GM21786 (cell line): ENCODE measurements at regions not wholly inside any gene's neighbourhood (a gene's known extent, or its start where the extent isn't known, plus 50 kb on each side); places are given as distances from the start of the nearest gene placed in this dataset.

Experiments used
- ATAC-seq: cut with Tn5 transposase; IDR thresholded peaks from one replicate; pipeline ENCODE4 v1.9.1; 2021; ENCODE audit not compliant: unreplicated experiment

DNA sequence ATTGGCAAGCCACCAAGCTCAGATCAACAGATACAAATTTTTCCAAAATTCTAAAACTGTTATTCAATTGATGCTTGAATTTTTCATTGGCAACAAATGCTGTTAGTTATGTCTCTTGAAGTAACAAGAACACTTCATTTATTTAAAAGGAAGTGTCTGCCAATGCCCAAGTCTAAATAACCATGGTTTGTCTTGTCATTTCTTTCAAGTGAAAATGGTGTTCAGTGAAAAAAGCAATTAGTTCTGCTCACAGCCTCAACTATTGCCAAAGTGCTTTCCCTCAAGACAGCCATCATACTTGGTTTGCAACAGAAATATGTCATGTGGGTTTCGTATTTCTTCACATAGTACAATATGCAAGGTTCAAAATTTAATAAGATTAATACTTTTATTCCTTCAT is 312.6 kb upstream of the LMCD1 start:
- ATAC-seq, result no peak

DNA sequence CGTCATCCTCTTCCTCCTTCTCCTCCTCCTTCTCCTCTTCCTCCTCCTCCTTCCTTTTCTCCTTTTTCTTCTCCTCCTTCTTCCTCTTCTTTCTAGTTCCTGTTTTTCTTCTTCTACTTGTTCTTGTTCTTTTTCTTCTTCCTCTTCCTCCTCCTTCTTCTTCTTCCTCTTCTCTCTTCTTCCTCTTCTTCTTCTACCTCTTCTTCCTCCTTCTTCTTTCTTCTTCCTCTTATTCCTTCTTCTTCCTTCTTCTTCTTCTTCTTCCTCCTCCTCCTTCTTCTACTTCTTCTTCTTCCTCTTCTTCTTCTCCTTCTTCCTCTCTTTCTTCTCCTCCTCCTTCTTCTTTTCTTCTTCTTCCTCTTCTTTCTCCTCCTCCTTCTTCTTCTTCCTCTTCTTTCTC is 310.2 kb upstream of the LMCD1 start:
- no peak for ATAC-seq

DNA sequence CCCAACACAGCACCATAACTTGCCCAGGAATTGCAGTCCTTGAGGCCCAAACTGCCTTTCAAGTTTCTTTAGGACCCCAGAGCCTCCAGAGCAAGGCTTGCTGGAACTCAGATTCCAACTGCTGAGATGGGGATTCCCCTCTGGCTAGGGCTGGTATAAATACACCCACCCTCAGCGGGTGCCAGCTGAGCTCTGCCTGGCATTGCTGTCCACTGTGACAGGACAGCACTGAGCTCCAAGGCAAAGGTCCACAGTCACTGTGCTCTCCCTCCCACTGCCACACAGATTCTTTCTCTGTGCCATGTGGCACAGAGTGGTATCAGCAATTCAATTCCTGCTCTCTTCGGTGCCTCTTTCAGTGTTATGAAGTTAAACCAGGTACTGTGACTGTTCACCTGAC is 304.2 kb upstream of the LMCD1 start:
- no peak for ATAC-seq

DNA sequence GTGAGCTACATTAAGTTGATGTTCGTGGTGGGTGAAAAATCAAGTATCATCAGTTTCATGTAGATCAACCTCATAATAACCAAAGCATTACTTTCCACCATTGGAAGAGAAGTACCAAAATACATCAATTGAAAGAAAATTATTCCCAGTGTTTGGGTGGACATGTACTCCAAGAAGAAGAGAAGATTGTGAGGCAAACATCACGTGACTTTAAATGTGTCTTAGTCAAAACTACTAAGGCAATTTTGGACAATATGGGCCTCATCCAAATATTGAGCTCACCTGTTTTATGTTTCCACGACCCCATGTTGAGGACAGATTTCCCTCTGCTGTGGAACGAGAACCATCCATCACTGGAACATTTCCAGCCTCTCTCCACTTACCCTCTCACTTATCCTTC is 303.0 kb upstream of the LMCD1 start:
- no peak for ATAC-seq

DNA sequence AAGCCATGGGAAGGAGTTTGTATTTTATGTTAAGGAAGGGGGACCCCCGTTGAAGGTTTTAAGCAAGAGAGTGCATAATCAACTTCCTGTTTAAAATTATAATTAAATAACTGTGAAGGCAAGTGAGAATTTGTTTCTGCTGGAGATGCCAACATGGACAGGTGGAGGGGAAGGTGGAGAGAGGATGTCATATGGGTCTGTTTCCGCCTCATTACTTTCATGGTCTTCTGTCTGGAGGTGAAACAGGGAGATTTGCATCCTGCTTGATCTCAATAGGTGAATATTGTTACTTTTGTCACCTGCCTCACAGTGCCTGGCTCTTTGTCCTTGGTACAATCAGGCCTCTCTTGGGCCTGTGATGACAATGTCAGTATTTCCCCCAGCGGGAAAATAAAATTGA is 300.6 kb upstream of the LMCD1 start:
- no peak for ATAC-seq

DNA sequence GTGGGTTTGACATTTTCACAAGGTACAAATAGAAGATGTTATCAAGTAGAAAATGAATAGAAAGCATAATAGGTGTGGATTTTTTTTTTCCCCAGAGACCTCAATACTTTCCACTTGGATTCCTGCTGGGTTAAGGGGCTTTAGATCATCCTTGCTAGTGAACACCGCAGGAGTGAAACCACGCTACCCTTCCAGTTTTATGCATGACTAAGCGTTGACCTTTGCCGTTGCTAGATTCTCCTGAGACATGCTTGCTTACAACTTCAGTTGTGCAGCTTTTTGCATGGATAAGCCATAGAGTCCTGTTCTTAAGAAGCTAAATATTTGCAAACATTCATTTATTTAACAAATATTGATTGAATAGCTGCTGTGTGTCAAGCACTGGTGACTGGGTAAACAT is 299.7 kb upstream of the LMCD1 start:
- ATAC-seq, result no peak

DNA sequence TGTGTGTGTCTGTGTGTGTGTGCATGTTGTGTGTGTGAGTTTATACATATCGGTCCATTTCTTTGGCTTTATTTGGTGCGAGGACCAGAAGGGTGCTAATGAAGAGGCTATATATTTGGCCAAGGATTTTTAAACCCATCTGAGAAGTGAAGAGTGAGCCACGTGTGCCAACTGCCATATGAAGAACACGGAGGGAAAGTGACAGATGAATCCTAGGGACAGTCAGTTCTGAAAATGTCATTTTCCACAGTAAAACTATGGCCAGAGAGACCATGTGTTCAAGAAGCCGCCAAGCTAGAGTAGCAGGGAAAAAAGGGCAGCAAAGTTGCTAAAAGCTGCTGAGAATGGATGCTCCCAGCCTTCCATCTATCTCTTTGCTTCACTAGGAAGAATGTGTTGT is 297.3 kb upstream of the LMCD1 start:
- no peak for ATAC-seq

DNA sequence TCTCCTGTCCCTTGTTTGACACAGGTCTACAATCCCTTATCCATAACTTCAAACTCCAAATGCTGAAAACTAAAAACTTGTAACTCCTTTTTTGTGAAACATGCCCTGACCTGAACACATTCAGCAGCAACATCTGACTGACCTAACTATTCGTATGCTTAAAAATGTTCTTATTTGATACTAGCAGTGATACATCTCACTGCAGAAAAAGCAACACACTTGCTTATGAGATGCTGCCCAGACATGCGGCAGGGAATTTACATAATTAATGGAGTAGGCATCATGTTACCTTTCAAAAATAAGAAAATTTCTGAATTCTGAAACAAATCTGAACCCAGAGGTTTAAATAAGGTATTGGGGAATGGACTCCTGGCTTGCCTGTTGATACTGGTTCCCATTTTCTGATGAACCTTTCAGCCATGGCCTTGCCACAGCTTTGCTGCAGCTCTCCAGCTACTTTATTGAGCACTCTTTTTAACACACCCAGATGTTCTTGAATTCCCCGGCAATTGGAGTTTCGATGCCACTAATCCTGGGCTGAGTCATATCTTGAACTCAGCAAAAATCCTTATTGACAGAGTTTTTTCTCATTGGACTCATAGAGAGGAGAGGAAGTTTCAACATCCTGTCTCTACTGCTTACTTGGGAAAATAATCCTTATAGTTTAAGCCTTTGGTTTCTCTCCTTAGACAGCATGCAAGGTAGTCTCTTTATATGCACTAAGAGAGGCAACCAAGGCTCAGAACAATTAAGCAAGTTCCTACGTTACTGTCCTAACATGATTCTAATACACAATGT is 296.6 kb upstream of the LMCD1 start:
- ATAC-seq, result no peak

DNA sequence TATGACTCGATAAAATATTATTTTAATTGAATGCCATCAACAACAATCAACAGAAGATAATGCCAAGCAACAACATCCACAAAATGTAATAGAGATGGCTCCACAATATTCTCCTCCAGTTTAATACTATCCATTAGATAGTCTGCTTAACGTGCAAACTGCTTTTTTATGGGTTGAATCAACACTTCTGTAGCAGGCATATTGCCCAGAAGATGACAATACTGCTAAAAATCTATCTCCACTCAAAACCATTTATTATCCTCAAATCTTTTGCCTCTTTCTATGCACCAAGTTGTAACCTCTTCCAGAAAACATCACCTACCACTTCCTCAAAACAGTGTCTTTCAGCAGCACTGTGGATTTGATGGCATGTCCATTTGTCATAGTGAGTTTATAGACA is 295.7 kb upstream of the LMCD1 start:
- ATAC-seq, result no peak

DNA sequence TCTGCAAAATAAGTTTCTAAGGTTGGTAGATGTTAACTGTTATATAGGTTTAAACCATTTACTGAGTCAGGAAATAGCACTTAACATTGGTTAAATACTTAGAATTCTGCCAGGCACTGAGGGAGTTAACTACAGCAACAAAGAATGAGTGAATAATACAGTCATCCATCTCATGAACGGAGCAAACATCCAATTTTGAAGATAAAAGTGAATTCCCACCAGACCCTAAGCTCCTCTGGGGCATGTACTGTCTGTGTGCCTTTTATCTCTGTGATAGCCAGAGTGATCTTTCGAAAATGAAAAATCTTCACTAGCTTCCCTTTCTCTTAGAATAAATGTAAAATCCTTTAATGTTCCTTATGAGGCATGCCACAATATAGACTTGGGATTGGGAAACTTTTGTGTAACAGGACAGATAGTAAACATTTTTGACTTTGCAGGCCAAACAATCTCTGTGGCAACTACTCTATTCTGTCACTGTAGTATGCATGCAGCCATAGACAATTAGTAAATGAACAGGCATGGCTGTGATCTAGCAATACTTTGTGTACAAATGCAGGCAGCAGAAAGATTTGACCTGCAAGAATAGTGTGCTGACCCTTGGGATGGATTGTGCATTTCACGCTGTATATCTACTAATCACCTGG is 294.5 kb upstream of the LMCD1 start:
- no peak for ATAC-seq

DNA sequence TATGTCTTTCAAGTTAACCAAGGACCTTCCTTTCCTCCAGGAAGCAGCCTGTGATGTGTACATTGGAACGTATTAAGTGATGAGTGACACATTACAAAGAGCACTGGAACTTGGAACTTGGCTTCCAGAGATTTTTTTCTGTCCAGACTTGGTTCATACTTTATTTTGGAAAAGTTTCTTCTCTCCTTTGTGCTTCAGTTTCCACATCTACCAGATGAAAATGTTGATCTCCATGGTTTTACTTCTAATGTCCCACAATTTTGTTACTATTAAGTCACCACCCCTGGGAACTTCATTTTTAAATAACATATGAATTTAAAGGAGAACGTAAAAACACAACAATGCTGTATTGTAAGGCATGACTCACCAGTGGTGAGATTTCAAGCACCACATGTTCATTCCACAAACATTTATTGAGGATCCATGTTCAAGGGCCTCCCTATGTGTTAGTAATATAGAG is 290.7 kb upstream of the LMCD1 start:
- ATAC-seq, result no peak

DNA sequence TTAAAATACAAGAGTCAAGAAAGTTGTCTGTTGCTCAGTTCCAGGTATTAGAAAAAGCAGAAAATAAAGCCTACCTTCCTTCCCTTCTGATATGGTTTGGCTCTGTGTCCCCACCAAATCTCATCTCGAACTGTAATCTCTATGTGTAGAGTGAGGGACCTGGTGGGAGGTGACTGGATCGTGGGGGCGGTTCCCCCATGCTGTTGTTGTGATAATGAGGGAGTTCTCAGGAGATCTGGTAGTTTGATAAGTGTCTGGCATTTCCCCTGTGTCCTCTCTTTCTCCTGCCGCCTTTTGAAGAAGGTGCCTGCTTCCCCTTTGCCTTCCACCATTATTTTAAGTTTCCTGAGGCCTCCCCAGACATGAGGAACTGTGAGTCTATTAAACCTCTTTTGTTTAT is 288.8 kb upstream of the LMCD1 start:
- no peak for ATAC-seq

DNA sequence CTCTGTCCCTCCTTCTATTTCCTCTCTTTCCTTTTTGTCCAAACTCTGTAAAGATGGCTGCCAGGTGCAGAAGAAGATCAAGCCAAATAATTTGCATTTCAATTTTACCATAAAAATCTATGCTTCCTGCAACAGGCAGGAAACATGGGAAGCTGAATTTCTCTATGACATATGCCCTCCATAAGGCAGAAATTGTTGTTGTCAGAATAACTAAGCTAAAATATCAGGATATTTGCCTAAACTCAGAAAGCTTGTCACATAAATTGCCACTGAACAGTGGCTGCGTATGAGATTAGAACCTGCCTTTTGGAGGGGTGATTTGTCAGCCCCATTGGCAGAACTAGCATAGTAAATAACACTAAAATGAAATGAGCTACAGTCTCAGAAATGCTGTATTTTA is 288.3 kb upstream of the LMCD1 start:
- no peak for ATAC-seq

DNA sequence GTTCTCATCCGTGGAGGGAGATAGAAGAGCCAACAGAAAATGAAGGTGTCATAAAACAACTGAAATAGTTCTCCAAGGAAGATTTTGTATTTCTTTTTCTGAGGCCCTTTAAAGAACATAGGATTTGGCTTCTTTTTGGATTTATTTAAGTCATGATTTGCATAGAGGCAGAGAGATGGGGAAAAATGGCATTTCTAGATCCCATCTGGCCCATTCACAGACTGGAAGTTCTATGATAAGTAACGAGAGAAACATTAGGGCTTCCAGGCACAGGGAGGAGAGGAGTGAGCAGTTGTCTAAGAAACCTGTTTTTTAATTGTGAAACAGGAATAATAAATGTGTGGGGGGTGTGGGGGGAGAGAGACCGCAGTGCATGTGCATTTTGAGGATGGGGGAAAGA is 285.8 kb upstream of the LMCD1 start:
- no peak for ATAC-seq

DNA sequence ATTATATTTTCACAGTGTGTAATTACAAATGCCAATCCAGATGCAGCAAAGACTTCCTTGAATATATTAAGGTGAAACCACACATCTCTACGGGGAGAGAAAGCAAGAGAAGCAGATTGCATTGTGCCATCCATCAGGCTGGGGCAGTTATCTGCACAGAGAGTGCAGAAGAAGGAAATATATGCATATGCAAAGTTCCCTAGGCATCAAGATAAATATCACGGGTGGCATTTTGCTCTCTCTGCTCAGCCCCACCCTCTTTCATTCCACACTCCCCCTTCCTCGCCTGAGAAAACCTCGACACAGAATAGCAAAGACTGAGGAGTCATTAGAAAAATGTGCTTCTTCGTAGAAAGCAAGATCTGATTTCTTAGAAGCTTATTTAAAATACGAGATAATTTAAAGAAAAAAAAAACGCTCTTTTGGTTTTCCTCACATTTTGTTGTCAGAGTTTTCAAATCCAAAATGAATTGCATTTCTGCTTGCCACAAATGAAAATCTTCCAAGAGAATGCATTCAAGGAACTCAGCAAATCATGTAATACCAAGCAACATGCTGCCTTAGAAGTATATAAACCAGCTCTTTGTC is 283.2 kb upstream of the LMCD1 start:
- no peak for ATAC-seq

DNA sequence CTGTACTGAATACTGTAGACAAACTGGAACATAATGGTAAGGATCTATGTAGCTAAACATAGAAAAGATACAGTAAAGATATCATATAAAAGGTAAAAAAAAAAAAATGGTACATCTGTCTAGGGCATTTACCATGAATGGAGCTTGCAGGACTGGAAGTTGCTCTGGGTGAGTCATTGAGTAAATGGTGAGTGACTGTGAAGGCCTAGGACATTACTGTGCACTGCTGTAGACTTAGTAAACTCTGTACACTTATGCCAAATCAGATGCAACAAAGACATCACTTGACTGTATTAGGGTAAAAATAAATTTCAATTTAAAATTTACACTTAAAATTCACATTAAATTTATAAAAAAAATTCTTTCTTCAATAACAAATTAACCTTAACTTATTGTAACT is 281.3 kb upstream of the LMCD1 start:
- no peak for ATAC-seq

DNA sequence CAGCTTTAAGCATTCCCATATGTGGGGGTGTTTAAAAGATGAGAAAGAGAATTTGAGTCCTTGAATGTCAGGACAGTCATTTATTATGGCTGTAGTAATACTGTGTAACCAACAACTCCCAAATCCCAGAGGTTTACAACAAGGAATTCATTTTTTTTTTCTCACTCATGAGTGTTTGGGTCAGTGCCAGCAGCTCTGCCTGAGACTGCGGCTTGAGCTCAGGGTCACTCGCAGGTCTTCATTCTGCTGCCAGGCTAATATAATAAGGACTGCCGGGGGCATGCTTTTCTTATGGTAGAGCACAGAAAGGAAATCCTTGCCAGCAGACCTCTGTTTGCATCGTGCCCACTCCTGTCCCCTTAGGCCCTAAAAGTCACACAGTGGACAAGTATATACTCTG is 277.9 kb upstream of the LMCD1 start:
- no peak for ATAC-seq

DNA sequence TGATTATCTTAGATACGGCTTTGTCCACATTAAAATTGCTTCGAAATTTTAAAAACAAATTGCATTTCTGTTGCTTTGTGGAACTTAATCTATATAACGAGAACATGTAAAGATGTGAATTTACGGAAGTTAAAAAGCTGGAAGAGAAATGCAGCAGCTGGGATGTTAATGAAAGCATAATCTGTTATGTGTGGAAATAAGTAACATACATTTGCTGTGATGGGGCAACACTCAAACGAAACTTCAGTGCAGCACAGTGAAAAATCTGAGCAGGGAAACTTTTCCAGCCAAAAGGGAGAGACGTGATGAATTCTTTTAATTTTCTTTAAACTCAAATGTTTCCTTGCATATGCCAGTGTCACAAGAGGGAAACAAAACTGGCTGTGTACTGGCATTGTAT is 276.7 kb upstream of the LMCD1 start:
- ATAC-seq, result no peak

DNA sequence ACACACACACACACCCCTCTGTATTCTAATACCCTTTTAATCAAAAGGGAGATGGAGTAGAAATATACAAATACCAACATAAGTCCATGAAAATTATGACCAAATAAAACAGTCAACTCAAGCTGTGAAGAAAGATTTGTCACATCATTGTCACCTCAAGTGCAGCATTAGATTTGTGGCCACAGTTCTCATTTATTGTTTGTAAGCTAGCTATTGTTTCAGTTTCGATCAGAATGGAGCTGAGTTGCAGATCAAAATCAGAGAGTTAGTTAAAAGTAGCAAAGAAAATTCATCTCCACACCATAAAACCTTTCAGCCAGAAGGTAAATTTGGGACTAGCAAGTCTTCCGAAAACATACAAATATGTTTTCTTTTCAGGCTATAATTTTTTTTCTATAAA is 267.7 kb upstream of the LMCD1 start:
- peak; percentile 67 for ATAC-seq

DNA sequence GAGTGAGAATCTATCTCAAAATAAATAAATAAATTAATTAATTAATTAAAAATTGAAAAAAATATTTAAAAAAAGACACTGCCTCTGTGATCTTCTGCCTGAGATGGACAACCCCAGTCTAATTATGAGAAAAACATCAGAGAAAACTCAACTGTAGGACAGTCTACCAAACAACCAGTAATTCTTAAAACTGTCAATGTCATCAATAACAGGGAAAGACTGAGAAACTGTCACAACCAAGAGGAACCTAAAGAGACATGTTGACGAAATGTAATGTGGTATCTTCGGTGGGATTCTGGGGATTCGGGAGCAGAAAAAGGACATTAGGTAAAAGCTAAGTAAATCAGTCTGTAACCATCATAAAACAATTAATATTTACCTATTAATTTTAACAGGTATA is 265.4 kb upstream of the LMCD1 start:
- no peak for ATAC-seq

DNA sequence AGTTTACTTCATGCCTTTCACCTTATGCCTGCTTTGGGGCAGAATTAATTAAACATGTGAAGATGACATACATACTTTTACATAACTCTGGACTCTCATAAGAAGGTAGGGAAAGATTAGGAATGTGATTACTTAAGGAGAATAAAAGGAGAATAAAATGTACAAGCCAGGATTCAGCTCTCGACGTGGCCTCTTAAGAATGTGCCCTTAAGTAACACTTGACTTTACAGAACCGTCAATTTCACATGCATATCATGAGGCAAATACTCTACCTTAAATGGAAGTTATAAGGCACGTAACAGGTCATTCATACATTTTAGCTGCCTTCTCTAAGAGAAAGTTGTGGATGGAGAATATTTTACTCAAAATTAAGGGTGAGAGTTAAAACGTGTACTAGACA is 263.7 kb upstream of the LMCD1 start:
- no peak for ATAC-seq

DNA sequence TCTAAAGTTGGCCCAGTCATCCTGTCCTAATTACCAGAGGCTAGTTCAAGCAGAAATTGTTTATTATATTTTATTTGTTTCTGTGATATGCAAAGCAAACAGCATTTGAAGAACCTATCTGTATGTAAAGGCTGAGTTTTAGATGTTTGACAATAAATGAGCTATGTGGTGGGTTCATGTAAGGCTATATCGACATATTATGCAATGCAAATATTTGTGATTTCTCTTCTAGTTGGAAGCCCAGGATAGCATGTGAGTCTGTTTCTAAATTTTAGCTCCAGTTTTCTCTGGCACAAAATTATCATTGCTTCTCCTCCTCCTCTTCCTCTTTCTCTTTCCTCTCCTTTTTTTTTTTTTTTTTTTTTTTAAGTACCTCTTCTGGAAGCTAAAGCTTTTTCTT is 263.2 kb upstream of the LMCD1 start:
- ATAC-seq, result no peak
